ENCODE measurements at regions not wholly inside any gene's neighbourhood (a gene's known extent, or its start where the extent isn't known, plus 50 kb on each side); places are given as distances from the start of the nearest gene placed in this dataset.

- TF ChIP-seq CTCF (IDR thresholded peaks at IDR 0.05) (no peak), POLR2A (IDR thresholded peaks at IDR 0.05) (no peak), EP300 (IDR thresholded peaks at IDR 0.05) (no peak), POLR2AphosphoS5 (IDR thresholded peaks at IDR 0.05) (no peak)
These were observed 162.8 kb downstream of the CYP26A1 start for GRCh38 chr10:93236393-93237040.

Data from sigmoid colon (tissue), 4 donors.